ENCODE measurements at regions not wholly inside any gene's neighbourhood (a gene's known extent, or its start where the extent isn't known, plus 50 kb on each side); places are given as distances from the start of the nearest gene placed in this dataset.

- DNase-seq = no peak
These were observed 100.5 kb downstream of the ERMARD start for GRCh38 chr6:169851641-169852503.

- DNase-seq = no peak
These were observed 99.3 kb downstream of the ERMARD start for GRCh38 chr6:169850746-169851145.

GRCh38 chr6:169850154-169850553 is 98.7 kb downstream of the ERMARD start:
- DNase-seq = no peak

- no peak for DNase-seq
These were observed 98.0 kb downstream of the ERMARD start for GRCh38 chr6:169849396-169849795.

- no peak for DNase-seq
These were observed 97.5 kb downstream of the ERMARD start for GRCh38 chr6:169848946-169849345.

GRCh38 chr6:169847901-169848311 is 96.5 kb downstream of the ERMARD start:
- no peak for DNase-seq

GRCh38 chr6:169847141-169847674 is 95.8 kb downstream of the ERMARD start:
- DNase-seq = no peak

GRCh38 chr6:169846286-169847056 is 95.0 kb downstream of the ERMARD start:
- DNase-seq = no peak

GRCh38 chr6:169845426-169846285 is 94.2 kb downstream of the ERMARD start:
- DNase-seq = no peak

GRCh38 chr6:169844946-169845345 is 93.5 kb downstream of the ERMARD start:
- no peak for DNase-seq

GRCh38 chr6:169843991-169844390 is 92.6 kb downstream of the ERMARD start:
- no peak for DNase-seq

- no peak for DNase-seq
These were observed 91.7 kb downstream of the ERMARD start for GRCh38 chr6:169843110-169843509.

- no peak for DNase-seq
These were observed 90.6 kb downstream of the ERMARD start for GRCh38 chr6:169841907-169842606.

- DNase-seq = no peak
These were observed 89.8 kb downstream of the ERMARD start for GRCh38 chr6:169841251-169841650.

- DNase-seq = no peak
These were observed 88.6 kb downstream of the ERMARD start for GRCh38 chr6:169839898-169840631.

GRCh38 chr6:169839493-169839892 is 88.1 kb downstream of the ERMARD start:
- no peak for DNase-seq

- no peak for DNase-seq
These were observed 87.6 kb downstream of the ERMARD start for GRCh38 chr6:169839029-169839481.

- no peak for DNase-seq
These were observed 87.1 kb downstream of the ERMARD start for GRCh38 chr6:169838346-169839028.

GRCh38 chr6:169837529-169838250 is 86.3 kb downstream of the ERMARD start:
- DNase-seq = no peak

- DNase-seq = no peak
These were observed 81.9 kb downstream of the ERMARD start for GRCh38 chr6:169833258-169833794.

All from inflammatory macrophage treated with lipopolysaccharide for 1 hour (primary cell).